Panc1 (cell line): ENCODE measurements at regions not wholly inside any gene's neighbourhood (a gene's known extent, or its start where the extent isn't known, plus 50 kb on each side); places are given as distances from the start of the nearest gene placed in this dataset.

Source experiments
- ATAC-seq: fragments of 200-7000 bp; cut with Tn5 transposase; 2 replicates; pipeline ENCODE4 v1.9.1; 2020; ENCODE audit warnings: mild to moderate bottlenecking, moderate library complexity
- BruUV-seq: library from RNA; stranded (reverse); fragments of 400-500 nt; replicated peaks from 2 replicates; lab custom pipeline; 2021; lab: Mats Ljungman, UMichigan
- CTCF ChIA-PET: fragments of 300-600 bp; sonication (Branson Sonifier 250); formaldehyde crosslinking; loops from one replicate; lab custom pipeline; 2022; ENCODE audit warnings: antibody characterized with exemption; lab: Charles Lee
- POLR2A ChIA-PET: fragments of 300-600 bp; sonication (Branson Sonifier 250); formaldehyde crosslinking; loops from one replicate; lab custom pipeline; 2022; ENCODE audit warnings: antibody characterized with exemption; lab: Charles Lee
- DNase-seq: peaks from one replicate; pipeline ENCODE4 v3.0.0-alpha.2; 2010; ENCODE audit warnings: low read depth, low spot score
- H3K27ac ChIP-seq: 2 replicates; pipeline ENCODE4 v1.5.1; 2011; ENCODE audit warnings: mild to moderate bottlenecking, low read length, inconsistent platforms
- H3K27me3 ChIP-seq: fragments of 200-500 bp; sonication (Bioruptor generic); 2 replicates; pipeline ENCODE4 v1.6.0; 2014; ENCODE audit warnings: low read length, inconsistent platforms; ENCODE audit not compliant: control insufficient read depth, insufficient read depth
- H3K36me3 ChIP-seq: fragments of 200-500 bp; sonication (Bioruptor generic); 2 replicates; pipeline ENCODE4 v1.5.1; 2014; ENCODE audit warnings: inconsistent platforms, mild to moderate bottlenecking, low read length, moderate library complexity; ENCODE audit not compliant: control insufficient read depth, insufficient read depth
- H3K4me1 ChIP-seq: 2 replicates; pipeline ENCODE4 v1.5.1; 2011; ENCODE audit warnings: inconsistent platforms, mild to moderate bottlenecking, low read length, moderate library complexity; ENCODE audit not compliant: control insufficient read depth, insufficient read depth
- H3K4me3 ChIP-seq, 2 experiments: 2 replicates each; pipeline ENCODE4 v1.5.1; 2011 to 2012; ENCODE audit warnings: low read depth in 2 of 2, low read length in 2 of 2, mild to moderate bottlenecking in 2 of 2, inconsistent platforms in 1 of 2, moderate library complexity in 1 of 2
- H3K9me3 ChIP-seq: fragments of 200-500 bp; sonication (Bioruptor generic); 2 replicates; pipeline ENCODE4 v1.5.1; 2014; ENCODE audit warnings: low read depth, mild to moderate bottlenecking, inconsistent platforms, low read length, moderate library complexity; ENCODE audit not compliant: control insufficient read depth, insufficient read depth
- POLR2AphosphoS5 ChIP-seq: IDR thresholded peaks from 2 replicates; pipeline ENCODE4 v1.6.1; 2012; ENCODE audit warnings: mild to moderate bottlenecking, low read depth, low read length, moderate library complexity
- SIN3A ChIP-seq: IDR thresholded peaks from 2 replicates; pipeline ENCODE4 v1.6.1; 2012; ENCODE audit warnings: low read depth, mild to moderate bottlenecking, low read length, moderate library complexity, borderline replicate concordance; ENCODE audit not compliant: insufficient read depth
- TCF7L2 ChIP-seq: IDR thresholded peaks from 2 replicates; pipeline ENCODE4 v1.6.1; 2011; ENCODE audit warnings: mild to moderate bottlenecking, low read depth, low read length, inconsistent platforms
- in situ Hi-C: cut with HindIII; loops from 2 replicates; pipeline ENCODE4 v1.10.0; 2016; ENCODE audit warnings: low sequenced_read_pairs, low pct_unique_long_range_greater_than_20kb
- intact Hi-C: fragments of 100-400 bp; cut with micrococcal nuclease; formaldehyde crosslinking; loops from one replicate; pipeline ENCODE4 v1.10.0; 2022; ENCODE audit not compliant: unreplicated experiment
- TF ChIP-seq, protein P1 (sequence below): fragments of 450-650 bp; IDR thresholded peaks from 2 replicates; pipeline ENCODE4 v1.5.1; 2017; ENCODE audit warnings: mild to moderate bottlenecking
- TF ChIP-seq, protein P2 (sequence below), 2 experiments: IDR thresholded peaks; 2 replicates each; pipeline ENCODE4 v1.6.1; 2011 to 2012; ENCODE audit warnings: low read depth in 2 of 2, control low read depth in 1 of 2, low read length in 1 of 2, mild to moderate bottlenecking in 1 of 2, moderate library complexity in 1 of 2; ENCODE audit not compliant: insufficient read depth in 1 of 2

DNA sequence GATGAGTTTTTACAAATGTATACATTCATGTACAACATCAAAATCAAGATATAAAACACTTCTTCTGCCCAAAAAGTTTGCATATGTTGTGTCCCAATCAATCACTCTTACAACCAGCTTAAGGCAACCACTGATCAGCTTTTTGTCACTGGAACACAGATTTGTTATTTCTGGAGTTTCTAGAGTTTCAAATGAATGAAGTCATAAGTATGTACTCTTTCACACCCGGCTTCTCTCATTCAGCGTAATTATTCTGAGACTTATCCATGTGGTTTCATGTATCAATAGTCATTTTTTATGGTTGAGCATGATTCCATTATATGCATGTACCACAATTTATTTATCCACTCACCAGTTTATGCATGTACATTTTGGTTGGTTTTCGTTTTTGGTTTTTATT, 53.0 kb upstream of the CORO2B start:
- no peaks in the 10 kb centered on the region for H3K4me1 ChIP-seq
- TF ChIP-seq POLR2AphosphoS5: no peak
- no peak for TF ChIP-seq TCF7L2
- TF ChIP-seq, protein P1, sequence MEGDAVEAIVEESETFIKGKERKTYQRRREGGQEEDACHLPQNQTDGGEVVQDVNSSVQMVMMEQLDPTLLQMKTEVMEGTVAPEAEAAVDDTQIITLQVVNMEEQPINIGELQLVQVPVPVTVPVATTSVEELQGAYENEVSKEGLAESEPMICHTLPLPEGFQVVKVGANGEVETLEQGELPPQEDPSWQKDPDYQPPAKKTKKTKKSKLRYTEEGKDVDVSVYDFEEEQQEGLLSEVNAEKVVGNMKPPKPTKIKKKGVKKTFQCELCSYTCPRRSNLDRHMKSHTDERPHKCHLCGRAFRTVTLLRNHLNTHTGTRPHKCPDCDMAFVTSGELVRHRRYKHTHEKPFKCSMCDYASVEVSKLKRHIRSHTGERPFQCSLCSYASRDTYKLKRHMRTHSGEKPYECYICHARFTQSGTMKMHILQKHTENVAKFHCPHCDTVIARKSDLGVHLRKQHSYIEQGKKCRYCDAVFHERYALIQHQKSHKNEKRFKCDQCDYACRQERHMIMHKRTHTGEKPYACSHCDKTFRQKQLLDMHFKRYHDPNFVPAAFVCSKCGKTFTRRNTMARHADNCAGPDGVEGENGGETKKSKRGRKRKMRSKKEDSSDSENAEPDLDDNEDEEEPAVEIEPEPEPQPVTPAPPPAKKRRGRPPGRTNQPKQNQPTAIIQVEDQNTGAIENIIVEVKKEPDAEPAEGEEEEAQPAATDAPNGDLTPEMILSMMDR: no peak
- TF ChIP-seq, protein P2, sequence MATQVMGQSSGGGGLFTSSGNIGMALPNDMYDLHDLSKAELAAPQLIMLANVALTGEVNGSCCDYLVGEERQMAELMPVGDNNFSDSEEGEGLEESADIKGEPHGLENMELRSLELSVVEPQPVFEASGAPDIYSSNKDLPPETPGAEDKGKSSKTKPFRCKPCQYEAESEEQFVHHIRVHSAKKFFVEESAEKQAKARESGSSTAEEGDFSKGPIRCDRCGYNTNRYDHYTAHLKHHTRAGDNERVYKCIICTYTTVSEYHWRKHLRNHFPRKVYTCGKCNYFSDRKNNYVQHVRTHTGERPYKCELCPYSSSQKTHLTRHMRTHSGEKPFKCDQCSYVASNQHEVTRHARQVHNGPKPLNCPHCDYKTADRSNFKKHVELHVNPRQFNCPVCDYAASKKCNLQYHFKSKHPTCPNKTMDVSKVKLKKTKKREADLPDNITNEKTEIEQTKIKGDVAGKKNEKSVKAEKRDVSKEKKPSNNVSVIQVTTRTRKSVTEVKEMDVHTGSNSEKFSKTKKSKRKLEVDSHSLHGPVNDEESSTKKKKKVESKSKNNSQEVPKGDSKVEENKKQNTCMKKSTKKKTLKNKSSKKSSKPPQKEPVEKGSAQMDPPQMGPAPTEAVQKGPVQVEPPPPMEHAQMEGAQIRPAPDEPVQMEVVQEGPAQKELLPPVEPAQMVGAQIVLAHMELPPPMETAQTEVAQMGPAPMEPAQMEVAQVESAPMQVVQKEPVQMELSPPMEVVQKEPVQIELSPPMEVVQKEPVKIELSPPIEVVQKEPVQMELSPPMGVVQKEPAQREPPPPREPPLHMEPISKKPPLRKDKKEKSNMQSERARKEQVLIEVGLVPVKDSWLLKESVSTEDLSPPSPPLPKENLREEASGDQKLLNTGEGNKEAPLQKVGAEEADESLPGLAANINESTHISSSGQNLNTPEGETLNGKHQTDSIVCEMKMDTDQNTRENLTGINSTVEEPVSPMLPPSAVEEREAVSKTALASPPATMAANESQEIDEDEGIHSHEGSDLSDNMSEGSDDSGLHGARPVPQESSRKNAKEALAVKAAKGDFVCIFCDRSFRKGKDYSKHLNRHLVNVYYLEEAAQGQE (IDR thresholded peaks at IDR 0.05; ENCODE audit: insufficient read depth in 1 of 2, low read depth in 2 of 2, low read length in 1 of 2): no peak
- TF ChIP-seq SIN3A: no peak
- no peak for ATAC-seq
- no peak for DNase-seq
- in situ Hi-C loops (no loop called here), intact Hi-C loops (no loop called here)
- H3K4me3 ChIP-seq: no peak overlapping the region
- H3K9me3 ChIP-seq: peaks cover 5% of the 10 kb centered on the region; the same call in 1 of the 2 replicates
- H3K27me3 ChIP-seq: peaks cover 17% of the 10 kb centered on the region
- POLR2A ChIA-PET: no interaction called here
- H3K27ac ChIP-seq: no peak overlapping the region
- no peaks in the 10 kb centered on the region for H3K36me3 ChIP-seq
- BruUV-seq: no TSS peak
- CTCF ChIA-PET: no interaction called here

DNA sequence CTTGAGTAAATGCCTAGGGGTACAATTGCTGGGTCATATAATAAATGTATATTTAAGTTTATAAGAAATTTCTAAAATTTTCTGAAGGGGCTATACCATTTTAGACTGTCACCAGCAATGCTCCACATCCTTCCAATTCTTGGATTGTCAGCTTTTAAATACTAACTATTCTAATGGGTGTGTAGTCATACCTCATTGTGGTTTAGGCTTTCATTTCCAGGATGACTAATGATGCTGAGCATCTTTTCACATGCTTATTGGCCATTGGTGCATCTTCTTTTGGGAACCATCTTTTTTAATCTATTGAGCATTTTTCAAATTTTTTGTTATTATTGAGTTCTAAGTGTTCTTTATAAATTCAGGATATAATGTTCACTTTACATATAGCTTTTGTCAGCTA, 52.5 kb upstream of the CORO2B start:
- no TSS peak for BruUV-seq
- no peak for ATAC-seq
- ChIA-PET CTCF (interaction anchor here (0.6 kb wide), 1 partner anchor 42 kb away, joined by 3 read pairs; no protein-coding TSS in a partner anchor), POLR2A (interaction anchor here (0.6 kb wide), 1 partner anchor 39 kb away, joined by 5 read pairs; no protein-coding TSS in a partner anchor)
- DNase-seq: no peak
- Histone ChIP-seq H3K4me3 (no peak overlapping the region), H3K4me1 (no peaks in the 10 kb centered on the region), H3K27ac (no peak overlapping the region), H3K9me3 (peaks cover 5% of the 10 kb centered on the region; the same call in 1 of the 2 replicates), H3K36me3 (no peaks in the 10 kb centered on the region), H3K27me3 (peaks cover 17% of the 10 kb centered on the region)
- intact Hi-C loops: no loop called here
- TF ChIP-seq, protein P2 (IDR thresholded peaks at IDR 0.05; ENCODE audit: insufficient read depth in 1 of 2, low read depth in 2 of 2, low read length in 1 of 2): no peak
- no peak for TF ChIP-seq TCF7L2
- no peak for TF ChIP-seq SIN3A
- TF ChIP-seq, protein P1: no peak
- TF ChIP-seq POLR2AphosphoS5: no peak
- in situ Hi-C loops: no loop called here
